ENCODE measurements at regions not wholly inside any gene's neighbourhood (a gene's known extent, or its start where the extent isn't known, plus 50 kb on each side); places are given as distances from the start of the nearest gene placed in this dataset.
"Not testable (repeated sequence)": the region's sequence is repeated elsewhere in the genome, so short reads cannot be mapped to it uniquely, and the experiment has no call there.

DNA sequence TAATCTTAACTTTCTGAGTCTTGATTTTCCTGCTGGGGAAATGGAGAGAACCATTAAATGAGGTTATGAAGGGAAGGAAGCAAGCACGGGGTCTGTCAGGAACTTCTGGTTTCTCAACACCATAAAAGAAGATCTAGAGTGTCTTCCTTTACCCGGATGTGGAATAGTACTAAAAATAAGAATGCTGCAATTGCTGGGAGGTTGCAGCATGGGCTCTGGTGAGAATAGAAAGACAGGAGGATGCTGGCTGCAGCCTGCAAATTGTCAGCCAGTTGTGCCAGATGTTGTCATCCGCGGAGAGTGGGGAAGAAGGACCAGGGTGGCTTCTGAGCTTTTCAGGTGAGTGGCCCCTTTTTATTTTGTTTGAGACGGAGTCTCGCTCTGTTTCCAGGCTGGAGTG lies 69.3 kb upstream of the STC2 start:
- in situ Hi-C loops (cut with HindIII; ENCODE audit: low sequenced_read_pairs): no loop called here
- DNase-seq (ENCODE audit: low spot score): no peak

- in situ Hi-C loops (cut with HindIII; ENCODE audit: low sequenced_read_pairs): no loop called here
- peak; percentile 13 for DNase-seq (ENCODE audit: low spot score)
Measured at GRCh38 chr5:173396311-173396993, 68.2 kb upstream of the STC2 start.

- in situ Hi-C loops (cut with HindIII; ENCODE audit: low sequenced_read_pairs): no loop called here
- DNase-seq (ENCODE audit: low spot score): no peak
Measured at GRCh38 chr5:173395933-173396308, 67.7 kb upstream of the STC2 start.

- in situ Hi-C loops (cut with HindIII; ENCODE audit: low sequenced_read_pairs): no loop called here
- no peak for DNase-seq (ENCODE audit: low spot score)
Measured at GRCh38 chr5:173395257-173395932, 67.2 kb upstream of the STC2 start.

- no peak for DNase-seq (ENCODE audit: low spot score)
- in situ Hi-C loops (cut with HindIII; ENCODE audit: low sequenced_read_pairs): no loop called here
Measured at GRCh38 chr5:173394701-173395100, 66.5 kb upstream of the STC2 start.

GRCh38 chr5:173392172-173392571 lies 64.0 kb upstream of the STC2 start:
- in situ Hi-C loops (cut with HindIII; ENCODE audit: low sequenced_read_pairs): no loop called here
- no peak for DNase-seq (ENCODE audit: low spot score)

- in situ Hi-C loops (cut with HindIII; ENCODE audit: low sequenced_read_pairs): no loop called here
- DNase-seq (ENCODE audit: low spot score): peak; percentile 17
Measured at GRCh38 chr5:173391031-173391430, 62.8 kb upstream of the STC2 start.

GRCh38 chr5:173387293-173387692 lies 59.1 kb upstream of the STC2 start:
- in situ Hi-C loops (cut with HindIII; ENCODE audit: low sequenced_read_pairs); DNase-seq (ENCODE audit: low spot score): not testable (repeated sequence)

- in situ Hi-C loops (cut with HindIII; ENCODE audit: low sequenced_read_pairs): no loop called here
- DNase-seq (ENCODE audit: low spot score): no peak
Measured at GRCh38 chr5:173385832-173386360, 57.7 kb upstream of the STC2 start.

DNA sequence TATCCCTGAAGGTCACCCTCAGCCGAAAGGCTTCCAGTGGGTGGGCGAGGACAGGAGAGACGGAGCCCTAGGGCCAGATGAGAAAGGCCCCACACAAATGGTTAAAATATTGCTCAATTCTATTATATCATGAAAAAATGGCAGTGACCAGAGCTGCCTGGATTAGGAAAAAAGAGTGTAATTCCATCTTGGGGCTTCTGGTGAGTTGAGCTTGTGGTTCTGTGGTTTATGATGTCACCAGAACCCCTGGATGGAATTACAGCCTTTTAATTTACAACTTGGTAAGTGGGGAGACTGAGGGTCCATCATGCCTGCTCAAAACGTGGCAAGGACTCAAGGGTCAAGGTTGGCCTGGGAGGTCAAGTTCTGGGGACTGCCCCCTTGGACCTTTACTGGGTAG lies 55.5 kb upstream of the STC2 start:
- in situ Hi-C loops (cut with HindIII; ENCODE audit: low sequenced_read_pairs): no loop called here
- no peak for DNase-seq (ENCODE audit: low spot score)

GRCh38 chr5:173378727-173379126 lies 50.5 kb upstream of the STC2 start:
- DNase-seq (ENCODE audit: low spot score): no peak
- in situ Hi-C loops (cut with HindIII; ENCODE audit: low sequenced_read_pairs): no loop called here
